GM21723 (cell line): ENCODE measurements at regions not wholly inside any gene's neighbourhood (a gene's known extent, or its start where the extent isn't known, plus 50 kb on each side); places are given as distances from the start of the nearest gene placed in this dataset.

Source experiments
- ATAC-seq: cut with Tn5 transposase; IDR thresholded peaks from one replicate; pipeline ENCODE4 v1.9.1; 2021; ENCODE audit warnings: mild to moderate bottlenecking, moderate library complexity; ENCODE audit not compliant: unreplicated experiment

DNA sequence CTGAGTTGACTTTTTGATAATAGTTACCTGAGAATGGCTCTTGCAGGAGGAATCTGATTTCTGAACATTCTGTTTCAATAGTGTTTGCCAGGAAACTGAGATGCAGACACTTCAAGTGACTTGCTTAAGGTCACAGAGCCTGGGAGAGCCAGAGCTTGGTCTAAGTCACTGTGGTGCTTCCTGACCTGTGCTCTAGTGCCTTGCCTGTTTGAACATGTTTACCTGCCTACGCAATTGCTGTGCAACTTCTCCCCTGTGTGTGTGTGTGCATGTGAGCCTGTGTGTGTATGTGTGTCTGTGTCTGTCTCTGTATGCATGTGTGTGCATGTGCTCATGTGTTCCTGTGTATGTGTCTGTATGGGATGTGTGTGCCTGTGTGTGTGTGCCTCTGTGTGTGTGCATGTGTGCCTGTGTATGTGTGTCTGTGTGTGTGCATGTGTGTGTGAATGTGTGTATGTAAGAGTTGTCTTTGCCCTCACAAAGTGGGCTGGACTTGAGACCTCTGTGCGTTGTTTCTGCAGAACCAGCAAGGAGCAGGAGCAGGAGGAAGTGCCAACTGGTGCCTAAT lies 185.8 kb downstream of the GADD45G start:
- no peak for ATAC-seq

DNA sequence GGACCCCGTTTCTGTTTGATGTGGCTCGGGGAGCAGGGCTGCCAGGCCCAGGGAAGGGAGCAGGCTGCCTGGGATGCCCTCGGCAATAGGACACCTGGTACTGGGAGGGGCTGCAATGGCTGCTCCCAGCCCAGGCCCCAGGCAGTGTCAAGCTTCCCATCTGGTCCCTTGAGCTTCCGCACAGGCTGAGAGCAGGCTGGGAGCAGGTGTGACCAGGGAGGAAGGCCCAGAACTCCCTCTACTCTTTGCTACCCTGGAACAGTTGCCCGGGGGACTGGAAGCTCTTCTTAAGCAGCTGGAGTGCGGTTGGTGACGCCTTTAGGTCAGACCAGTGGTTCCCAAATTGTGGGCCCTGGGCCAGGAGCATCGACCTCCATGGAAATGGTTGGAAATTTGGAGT lies 186.9 kb downstream of the GADD45G start:
- no peak for ATAC-seq

DNA sequence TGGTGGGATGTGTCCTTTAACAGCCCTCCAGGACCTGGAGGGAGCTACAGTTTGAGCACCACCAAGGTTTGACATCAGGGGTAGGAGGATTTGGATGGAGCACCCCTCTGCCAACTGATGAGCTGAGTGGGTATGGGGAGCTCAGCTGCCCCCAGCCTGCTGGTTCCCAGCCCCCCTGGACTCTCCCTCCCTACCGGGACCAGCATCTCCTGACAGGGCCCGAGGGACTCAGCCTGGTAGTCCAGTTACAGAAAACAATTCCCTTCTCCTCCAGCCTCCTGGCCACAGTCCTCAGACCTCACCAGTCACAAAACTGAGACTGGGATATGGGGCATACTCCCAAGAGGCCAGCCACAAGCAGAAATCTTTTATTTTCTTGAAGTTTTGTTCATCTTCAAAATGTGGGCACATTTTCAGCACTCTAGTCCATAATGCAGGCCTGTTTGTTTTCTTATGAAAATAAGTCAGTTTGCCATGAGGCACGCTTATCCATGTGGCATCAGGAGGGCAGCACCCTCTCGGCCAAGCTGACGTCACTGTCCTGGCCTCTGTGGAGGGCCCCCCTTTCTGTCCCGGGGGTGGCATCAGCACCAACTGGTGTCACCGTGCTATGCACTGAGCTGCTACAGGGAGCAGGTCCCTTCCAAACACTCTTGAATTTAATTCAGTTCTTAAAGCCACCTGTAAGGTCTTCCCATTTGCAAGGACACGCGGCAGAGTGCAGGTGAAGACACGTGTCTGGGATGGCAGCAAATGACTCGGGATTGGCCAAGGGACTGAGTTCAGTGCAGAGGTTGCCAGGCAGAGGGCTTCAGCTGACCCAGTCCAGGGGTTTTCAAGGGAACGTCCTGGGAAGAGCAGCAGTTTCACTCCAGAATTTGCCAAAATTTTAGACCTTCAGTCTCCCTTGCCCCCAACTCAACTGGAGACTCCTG lies 187.6 kb downstream of the GADD45G start:
- ATAC-seq = no peak

DNA sequence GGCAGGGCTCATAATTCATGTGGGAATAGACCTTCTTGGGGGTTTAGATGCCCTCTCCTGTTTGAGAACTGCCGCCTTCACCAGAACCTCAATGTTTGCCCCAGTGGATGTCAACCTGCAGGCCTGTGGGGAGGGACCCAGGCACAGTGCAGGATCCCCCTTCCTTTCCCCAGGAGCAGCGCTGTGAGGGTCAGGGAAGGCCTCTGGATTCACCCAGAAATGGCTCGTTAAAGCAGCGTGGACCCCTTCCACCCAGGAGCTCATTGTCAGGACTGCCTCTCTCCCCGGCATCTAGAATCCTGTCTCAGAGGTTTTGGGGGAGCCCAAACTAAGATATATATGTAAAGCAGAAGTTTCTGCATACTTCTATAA lies 188.3 kb downstream of the GADD45G start:
- ATAC-seq = no peak

DNA sequence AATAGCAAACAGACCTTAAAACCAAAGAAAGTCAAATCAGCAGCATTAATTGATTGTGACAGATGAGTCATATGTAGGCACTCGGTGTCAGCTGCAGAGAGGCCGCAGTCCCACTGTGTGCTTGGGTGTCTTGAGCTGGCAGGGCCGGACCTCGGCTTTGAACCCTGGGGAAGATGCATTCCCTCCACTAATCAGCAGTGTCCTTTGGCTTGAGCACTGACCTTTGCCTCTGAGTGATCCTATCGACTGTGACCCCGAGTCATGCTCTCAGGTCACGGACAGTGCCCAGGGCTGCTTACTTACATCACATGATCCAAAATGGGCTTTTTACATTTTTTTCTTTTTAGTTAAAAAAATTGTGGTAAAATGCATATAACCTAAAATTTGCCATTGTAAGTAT lies 188.7 kb downstream of the GADD45G start:
- ATAC-seq = no peak

DNA sequence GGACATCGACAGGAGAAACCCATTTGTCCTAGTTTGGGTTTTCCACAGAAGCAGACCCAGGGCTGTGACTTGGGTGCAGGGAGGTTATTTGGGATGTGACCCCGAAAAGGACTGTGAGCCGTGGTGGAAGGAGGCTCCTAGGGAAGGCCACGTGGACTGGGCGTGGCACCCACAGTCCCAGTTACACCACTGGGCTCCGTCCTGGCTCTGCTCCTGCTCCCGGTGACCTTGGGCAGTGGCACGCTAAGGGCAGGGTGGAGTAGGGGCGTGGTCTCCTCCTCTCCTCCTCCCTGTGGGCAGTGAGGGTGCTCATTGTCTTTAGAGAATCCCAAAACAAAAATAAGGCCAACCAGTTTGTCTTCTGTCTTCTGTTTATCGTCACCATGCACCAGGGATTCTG lies 190.1 kb downstream of the GADD45G start:
- ATAC-seq = no peak

DNA sequence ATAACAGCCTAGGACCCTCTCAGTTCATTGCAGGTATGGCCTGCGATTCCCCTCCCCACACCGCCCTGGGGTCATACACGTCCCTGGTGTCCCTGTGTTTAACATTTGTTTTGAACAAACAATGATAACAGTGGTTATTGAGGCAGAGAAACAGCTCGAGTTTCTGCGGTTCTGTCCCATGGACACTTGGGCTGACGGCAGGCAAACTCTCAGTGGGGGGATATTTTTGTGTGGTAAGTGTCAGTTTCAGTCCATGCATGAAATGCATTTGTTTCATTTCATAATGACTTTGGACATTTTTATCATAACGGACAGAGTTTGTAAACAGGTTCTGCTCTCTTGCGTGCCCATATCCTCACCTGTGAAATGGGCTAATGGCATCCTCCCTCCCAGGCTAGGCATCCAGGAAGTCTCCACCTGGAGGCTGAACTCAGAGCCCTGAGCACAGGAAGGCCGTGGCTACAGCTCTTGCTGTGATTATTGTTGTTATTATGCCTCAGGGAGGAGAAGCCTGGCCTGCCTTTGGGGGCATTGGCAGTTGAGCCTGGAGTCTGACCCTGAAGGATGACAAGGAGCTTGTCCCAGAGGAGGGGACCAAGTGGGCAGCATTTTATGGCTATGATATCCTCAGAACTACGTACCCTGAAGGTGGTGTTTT lies 190.9 kb downstream of the GADD45G start:
- no peak for ATAC-seq

DNA sequence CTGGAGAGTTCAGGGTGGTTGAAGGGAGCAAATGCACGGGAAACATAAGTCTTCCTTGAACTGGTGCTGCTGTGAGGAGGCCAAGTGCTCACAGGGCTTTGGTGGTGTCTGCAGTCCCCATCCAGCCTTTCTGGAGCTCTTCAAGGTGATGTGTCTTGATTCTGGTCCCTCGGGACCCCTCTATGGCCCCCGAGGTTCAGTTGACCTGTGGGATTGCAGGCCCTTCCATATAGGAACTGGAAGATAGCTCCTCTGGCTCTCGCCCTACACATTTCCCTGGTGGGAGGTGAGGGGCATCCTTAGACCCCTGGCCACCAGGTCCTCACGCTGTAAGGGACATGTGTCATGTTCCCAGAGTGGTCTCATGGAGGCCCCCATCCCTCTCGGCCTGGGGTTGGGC lies 191.8 kb downstream of the GADD45G start:
- ATAC-seq = no peak

DNA sequence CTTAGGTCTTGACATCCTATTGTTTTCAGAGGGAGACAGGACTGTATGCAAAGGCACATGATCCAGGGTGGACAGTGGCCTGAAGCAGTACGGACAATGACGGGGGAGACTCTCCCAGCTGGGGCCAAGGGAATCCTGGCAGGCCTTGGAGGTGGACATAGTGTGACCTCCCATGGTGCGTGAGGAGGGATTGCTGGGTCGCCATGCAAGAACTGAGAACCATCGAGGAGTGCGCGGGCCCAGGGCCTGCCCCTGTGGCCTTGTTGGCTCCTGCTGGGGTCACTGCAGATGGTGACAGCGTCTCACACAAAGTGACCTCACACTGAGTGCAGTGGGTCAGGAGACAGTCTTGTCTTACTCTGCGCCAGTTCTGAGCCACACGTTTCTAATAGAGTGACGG lies 192.4 kb downstream of the GADD45G start:
- no peak for ATAC-seq

DNA sequence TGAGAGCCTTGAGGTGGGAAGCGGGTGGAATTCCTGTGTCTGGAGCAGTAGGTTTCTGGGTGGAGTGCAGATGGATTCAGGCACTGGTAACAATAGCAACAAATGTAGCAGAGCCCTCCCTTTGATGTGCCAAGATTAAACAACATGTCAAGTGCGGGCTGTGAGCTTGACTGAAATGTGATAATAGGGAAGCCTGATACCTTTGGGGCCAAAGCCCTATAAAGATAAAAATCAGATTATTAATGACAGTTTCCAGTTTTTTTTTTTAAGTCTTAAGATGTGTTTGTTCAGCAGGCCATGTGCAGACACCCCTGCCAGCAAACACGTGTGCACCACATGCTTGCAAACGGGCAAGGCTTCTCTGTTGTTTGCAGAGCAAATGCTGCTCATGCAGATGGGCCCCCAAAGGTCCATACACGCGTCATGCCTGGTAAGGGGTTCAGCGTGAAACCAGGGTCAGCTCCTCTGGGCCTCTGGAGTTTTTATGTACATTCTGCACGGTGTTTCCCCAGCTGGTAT lies 193.2 kb downstream of the GADD45G start:
- ATAC-seq = no peak

DNA sequence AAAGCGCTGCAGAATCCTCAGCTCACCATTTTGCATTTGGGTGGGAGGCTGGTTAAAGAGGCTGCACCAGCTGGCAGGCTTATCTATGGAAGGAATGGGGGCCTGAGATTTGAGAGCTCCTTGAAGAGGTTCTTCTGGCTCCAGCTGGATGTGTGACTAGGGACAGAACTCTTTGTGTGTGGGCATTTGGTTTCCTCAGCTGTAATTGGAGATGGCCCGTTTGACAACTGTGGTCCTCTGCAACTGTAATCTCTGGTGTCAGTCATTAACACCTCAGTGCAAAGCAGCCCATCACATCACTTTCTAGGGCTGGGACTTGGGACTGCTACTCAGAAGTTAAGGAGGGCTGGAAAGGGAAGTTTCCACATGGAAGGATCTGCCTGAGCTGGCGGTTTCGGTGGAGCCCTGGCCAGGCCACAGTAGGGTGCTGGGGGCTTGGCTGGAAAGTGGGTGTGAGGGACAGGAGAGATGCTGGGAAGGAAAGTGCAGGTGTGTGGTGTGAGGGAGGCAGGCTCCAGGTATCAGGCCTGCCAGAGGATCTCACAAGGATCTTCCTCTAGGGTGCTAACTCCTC lies 193.8 kb downstream of the GADD45G start:
- no peak for ATAC-seq

DNA sequence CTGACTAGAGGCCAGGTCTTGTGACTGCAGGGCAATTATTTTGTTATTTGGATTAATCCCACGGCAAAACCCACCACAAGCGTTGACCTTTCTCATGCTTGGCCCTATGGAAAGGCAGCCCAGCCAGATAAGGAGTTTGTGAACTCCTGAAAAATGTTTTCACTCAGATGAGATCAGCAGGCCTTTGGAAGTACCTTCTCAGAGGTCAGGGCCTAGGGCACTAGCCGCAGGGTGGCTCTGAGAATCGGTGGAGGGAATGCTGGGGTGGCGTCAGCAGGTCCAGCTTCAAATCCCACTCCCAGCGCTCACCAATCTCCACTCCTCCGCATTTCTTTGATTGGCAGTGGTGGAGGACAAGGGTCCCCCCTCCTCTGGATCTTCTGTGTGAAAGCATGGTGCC lies 194.4 kb downstream of the GADD45G start:
- no peak for ATAC-seq

DNA sequence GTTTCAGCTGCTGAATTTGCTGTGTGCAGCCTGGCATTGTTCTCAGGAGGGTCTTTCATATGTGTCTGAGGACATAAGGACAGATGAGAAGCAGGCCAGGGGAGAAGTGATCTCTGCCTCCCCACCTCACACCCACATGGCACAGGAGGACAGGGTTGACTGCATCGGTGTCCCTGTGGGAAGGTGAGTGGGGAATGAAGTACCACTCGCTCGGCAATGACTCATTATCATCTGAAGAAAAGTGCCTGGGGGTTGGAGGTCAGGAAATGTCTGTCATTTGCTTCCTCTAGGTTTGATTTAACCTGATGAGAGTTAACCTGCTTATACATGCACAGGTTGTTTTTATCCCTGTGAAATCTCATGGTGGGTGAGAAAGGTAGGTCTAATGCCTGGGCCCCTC lies 195.0 kb downstream of the GADD45G start:
- no peak for ATAC-seq

DNA sequence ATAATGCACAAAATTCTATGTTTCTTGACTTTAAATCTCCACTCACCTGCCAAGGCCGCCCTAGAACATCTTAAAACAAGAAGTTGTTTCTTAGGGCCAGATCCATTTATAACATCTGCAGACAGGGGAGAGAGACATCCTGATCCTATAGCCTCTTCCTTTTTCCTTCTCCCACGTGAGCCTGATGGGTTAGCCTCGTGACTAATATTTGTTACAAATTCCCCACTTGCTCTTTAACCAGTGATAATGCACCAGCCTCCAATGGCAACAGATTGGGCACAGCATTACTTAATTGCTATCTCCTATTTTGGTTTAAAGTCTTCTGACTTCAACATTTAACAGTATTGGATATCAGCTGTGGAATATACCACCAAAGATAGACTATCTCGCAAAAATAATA lies 196.5 kb downstream of the GADD45G start:
- ATAC-seq = no peak

DNA sequence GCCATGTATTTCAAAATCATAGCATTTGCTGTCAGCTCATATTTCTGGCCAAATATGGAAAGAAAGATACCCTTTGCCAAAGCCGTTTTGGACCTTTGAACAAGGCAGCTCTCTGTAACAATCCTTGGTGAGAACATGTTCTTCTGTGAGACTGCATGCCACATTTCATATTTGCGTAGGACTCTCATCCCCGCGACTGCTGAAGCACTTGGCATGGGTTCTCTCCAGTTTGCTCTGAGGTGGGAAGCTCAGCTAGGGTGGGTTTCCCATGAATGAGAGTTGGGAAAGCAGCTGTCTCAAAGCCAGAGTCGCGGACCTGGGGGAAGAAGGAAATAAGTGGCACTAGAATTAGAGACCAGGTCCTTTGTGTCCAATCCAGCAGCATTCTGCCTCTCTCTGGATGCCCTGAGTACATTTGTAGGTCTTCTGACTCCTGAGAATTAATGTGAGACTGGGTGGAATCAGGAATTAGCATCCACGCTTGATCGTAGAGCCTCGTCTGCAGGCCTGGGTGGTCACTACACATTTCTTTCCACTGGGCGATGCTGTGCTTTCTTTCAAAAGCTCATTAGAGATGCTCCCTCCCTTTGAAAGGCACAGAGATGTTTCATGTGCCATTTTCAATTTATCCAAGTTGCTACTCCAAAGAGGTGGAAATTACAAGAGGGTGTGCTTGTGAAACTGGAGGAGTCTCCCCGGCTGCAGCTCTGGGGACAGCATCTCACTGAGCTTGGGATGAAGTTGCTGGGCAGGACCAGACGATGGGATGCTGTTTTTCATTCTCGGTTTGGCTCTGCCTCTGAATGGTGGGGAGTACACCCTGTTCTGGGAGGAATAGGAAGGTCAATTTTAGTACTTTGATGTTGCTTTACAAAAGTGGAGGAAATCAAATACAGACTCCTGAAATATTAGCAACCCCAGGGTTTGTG lies 197.2 kb downstream of the GADD45G start:
- ATAC-seq = no peak

DNA sequence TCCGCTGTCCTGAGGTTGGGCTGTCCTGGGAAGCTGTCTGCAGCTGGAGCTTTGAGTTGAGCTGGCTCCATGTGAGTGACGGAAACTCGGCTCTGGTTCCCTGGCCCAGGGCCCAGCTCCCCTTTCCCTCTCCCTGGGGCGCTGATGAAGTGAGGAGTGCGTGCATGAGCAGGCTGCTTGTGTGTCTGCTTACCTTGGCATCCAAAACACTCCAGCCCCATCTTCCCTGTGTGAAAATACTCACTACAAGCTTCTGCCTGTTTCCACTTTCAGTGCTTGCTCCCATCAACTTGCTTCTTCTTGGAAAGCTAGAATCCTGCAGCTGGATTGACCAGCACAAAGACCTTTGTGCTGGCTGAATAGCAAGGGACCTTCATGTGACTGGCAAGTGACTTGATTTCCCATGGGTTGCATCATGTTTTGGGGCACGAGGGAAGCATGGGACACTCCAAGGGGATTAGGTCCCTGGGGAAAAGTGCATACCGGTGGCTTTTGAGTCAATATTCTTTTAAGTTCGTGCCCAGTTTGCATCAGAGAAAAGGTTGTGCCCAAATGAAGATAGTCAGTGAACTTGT lies 198.1 kb downstream of the GADD45G start:
- no peak for ATAC-seq

DNA sequence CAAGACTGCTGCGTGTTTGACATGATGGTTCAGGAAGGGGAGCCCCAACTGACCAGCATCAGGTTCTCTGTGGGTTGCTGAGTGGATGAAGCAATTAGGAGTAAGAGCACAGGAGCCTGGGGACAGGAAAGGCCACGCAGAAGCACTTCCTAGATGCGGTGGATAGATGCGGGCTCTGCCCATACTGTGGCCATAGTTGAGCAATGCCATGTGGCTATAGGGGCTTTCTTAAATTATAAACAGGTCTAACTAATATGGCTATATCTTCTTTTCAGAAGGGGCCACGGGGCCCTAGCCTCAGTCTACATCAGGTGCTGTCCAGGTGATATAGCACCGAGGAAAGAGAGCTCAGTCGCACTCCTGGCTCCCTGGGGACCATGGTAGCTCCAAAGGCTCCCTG lies 198.6 kb downstream of the GADD45G start:
- no peak for ATAC-seq

DNA sequence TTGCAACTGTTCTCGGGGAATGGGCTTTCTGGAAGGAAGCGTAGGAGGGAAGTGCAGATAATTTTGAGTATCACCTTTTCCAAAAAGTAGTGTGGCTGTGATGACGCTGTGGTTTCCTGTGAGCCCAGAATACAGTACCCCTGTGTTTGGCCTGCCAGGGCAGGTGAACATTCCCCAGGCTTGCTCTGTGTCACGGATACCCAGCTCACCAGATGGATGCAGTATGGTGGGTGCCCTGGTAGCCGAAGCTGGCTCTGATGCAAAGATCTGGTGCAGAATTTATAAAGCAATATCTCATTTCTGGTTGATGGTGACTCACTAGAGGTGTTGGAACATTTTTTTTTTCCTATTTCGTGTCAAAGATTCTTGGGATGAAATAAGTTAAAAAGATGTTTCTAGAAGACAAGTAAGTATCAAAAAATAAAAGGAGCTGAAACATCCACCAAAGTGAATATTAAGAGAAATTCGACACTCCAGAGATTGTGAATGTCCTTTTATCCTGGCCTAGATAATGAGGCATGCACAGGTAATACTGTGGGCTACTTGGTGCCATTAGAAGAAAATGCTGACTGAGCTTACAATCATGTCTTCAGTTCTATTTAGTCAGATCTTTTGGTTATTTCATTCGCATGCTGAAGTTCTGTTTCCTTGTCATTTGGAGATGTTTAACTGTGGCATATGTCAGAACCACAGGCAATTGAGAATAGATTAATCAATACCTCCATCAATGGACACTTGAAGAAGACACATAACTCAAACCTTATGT lies 200.1 kb downstream of the GADD45G start:
- no peak for ATAC-seq

DNA sequence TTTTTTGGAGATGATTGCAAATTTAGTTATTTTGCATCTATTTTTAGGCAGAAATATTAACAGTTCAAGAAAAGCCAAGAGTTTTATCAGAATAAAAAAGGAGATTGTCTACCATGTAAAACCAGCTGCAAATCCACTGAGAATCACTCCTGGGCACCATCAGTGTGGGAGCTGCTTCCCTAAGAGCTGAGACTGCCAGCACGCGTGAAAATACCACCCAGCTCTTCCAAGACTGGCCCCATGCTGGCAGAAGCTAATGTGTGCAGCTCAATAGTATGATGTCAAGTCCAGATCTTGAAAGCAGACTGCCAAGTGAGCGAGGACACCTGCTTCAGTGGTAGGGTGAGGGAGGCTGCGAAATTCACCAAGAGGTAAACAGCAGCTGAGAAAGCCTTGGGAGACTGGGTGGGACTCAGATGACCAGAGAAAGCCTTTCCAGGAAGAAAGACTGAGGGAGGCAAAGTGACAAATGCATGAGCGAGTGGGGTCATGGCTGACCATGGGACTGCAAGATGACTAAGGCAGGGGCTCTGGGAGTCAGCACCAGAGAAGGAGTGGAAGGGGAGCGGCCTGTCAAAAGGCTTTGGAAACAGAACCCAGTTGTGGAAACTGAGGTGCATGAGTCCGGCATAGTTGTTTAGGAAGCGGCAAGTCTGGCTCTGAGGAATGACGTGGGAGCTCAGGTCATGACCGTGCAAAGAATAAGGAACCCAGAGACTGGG lies 200.9 kb downstream of the GADD45G start:
- ATAC-seq = no peak
